SK-N-MC (cell line): ENCODE measurements at regions not wholly inside any gene's neighbourhood (a gene's known extent, or its start where the extent isn't known, plus 50 kb on each side); places are given as distances from the start of the nearest gene placed in this dataset.

Source experiments
- EZH2 ChIP-seq: fragments of 200-600 bp; sonication (generic); IDR thresholded peaks from one replicate; pipeline ENCODE4 v1.6.1; 2017; ENCODE audit warnings: antibody characterized with exemption
- FOXP2 ChIP-seq: optimal IDR thresholded peaks from 2 replicates; pipeline ENCODE3; 2011; ENCODE audit warnings: mild to moderate bottlenecking, moderate library complexity; ENCODE audit not compliant: insufficient read depth; ENCODE audit errors: extremely low read length, control extremely low read depth
- POLR2AphosphoS5 ChIP-seq: IDR thresholded peaks from 2 replicates; pipeline ENCODE4 v1.6.1; 2012; ENCODE audit warnings: mild to moderate bottlenecking, low read depth, low read length, borderline replicate concordance

- no peak for TF ChIP-seq POLR2AphosphoS5
- TF ChIP-seq EZH2: no peak
- TF ChIP-seq FOXP2: no peak
These were observed 242.7 kb upstream of the HTR2A start for GRCh38 chr13:47139519-47139918.
